Panc1 (cell line): ENCODE measurements at regions not wholly inside any gene's neighbourhood (a gene's known extent, or its start where the extent isn't known, plus 50 kb on each side); places are given as distances from the start of the nearest gene placed in this dataset.

Experiments used
- ATAC-seq: fragments of 200-7000 bp; cut with Tn5 transposase; 2 replicates; pipeline ENCODE4 v1.9.1; 2020; ENCODE audit warnings: mild to moderate bottlenecking, moderate library complexity
- BruUV-seq: library from RNA; stranded (reverse); fragments of 400-500 nt; replicated peaks from 2 replicates; lab custom pipeline; 2021; lab: Mats Ljungman, UMichigan
- CTCF ChIA-PET: fragments of 300-600 bp; sonication (Branson Sonifier 250); formaldehyde crosslinking; loops from one replicate; lab custom pipeline; 2022; ENCODE audit warnings: antibody characterized with exemption; lab: Charles Lee
- POLR2A ChIA-PET: fragments of 300-600 bp; sonication (Branson Sonifier 250); formaldehyde crosslinking; loops from one replicate; lab custom pipeline; 2022; ENCODE audit warnings: antibody characterized with exemption; lab: Charles Lee
- DNase-seq: peaks from one replicate; pipeline ENCODE4 v3.0.0-alpha.2; 2010; ENCODE audit warnings: low read depth, low spot score
- H3K27ac ChIP-seq: 2 replicates; pipeline ENCODE4 v1.5.1; 2011; ENCODE audit warnings: mild to moderate bottlenecking, low read length, inconsistent platforms
- H3K27me3 ChIP-seq: fragments of 200-500 bp; sonication (Bioruptor generic); 2 replicates; pipeline ENCODE4 v1.6.0; 2014; ENCODE audit warnings: low read length, inconsistent platforms; ENCODE audit not compliant: control insufficient read depth, insufficient read depth
- H3K36me3 ChIP-seq: fragments of 200-500 bp; sonication (Bioruptor generic); 2 replicates; pipeline ENCODE4 v1.5.1; 2014; ENCODE audit warnings: inconsistent platforms, mild to moderate bottlenecking, low read length, moderate library complexity; ENCODE audit not compliant: control insufficient read depth, insufficient read depth
- H3K4me1 ChIP-seq: 2 replicates; pipeline ENCODE4 v1.5.1; 2011; ENCODE audit warnings: inconsistent platforms, mild to moderate bottlenecking, low read length, moderate library complexity; ENCODE audit not compliant: control insufficient read depth, insufficient read depth
- H3K4me3 ChIP-seq, 2 experiments: 2 replicates each; pipeline ENCODE4 v1.5.1; 2011 to 2012; ENCODE audit warnings: low read depth in 2 of 2, low read length in 2 of 2, mild to moderate bottlenecking in 2 of 2, inconsistent platforms in 1 of 2, moderate library complexity in 1 of 2
- H3K9me3 ChIP-seq: fragments of 200-500 bp; sonication (Bioruptor generic); 2 replicates; pipeline ENCODE4 v1.5.1; 2014; ENCODE audit warnings: low read depth, mild to moderate bottlenecking, inconsistent platforms, low read length, moderate library complexity; ENCODE audit not compliant: control insufficient read depth, insufficient read depth
- POLR2AphosphoS5 ChIP-seq: IDR thresholded peaks from 2 replicates; pipeline ENCODE4 v1.6.1; 2012; ENCODE audit warnings: mild to moderate bottlenecking, low read depth, low read length, moderate library complexity
- SIN3A ChIP-seq: IDR thresholded peaks from 2 replicates; pipeline ENCODE4 v1.6.1; 2012; ENCODE audit warnings: low read depth, mild to moderate bottlenecking, low read length, moderate library complexity, borderline replicate concordance; ENCODE audit not compliant: insufficient read depth
- TCF7L2 ChIP-seq: IDR thresholded peaks from 2 replicates; pipeline ENCODE4 v1.6.1; 2011; ENCODE audit warnings: mild to moderate bottlenecking, low read depth, low read length, inconsistent platforms
- in situ Hi-C: cut with HindIII; loops from 2 replicates; pipeline ENCODE4 v1.10.0; 2016; ENCODE audit warnings: low sequenced_read_pairs, low pct_unique_long_range_greater_than_20kb
- intact Hi-C: fragments of 100-400 bp; cut with micrococcal nuclease; formaldehyde crosslinking; loops from one replicate; pipeline ENCODE4 v1.10.0; 2022; ENCODE audit not compliant: unreplicated experiment
- TF ChIP-seq, protein P1 (sequence below): fragments of 450-650 bp; IDR thresholded peaks from 2 replicates; pipeline ENCODE4 v1.5.1; 2017; ENCODE audit warnings: mild to moderate bottlenecking
- TF ChIP-seq, protein P2 (sequence below), 2 experiments: IDR thresholded peaks; 2 replicates each; pipeline ENCODE4 v1.6.1; 2011 to 2012; ENCODE audit warnings: low read depth in 2 of 2, control low read depth in 1 of 2, low read length in 1 of 2, mild to moderate bottlenecking in 1 of 2, moderate library complexity in 1 of 2; ENCODE audit not compliant: insufficient read depth in 1 of 2

DNA sequence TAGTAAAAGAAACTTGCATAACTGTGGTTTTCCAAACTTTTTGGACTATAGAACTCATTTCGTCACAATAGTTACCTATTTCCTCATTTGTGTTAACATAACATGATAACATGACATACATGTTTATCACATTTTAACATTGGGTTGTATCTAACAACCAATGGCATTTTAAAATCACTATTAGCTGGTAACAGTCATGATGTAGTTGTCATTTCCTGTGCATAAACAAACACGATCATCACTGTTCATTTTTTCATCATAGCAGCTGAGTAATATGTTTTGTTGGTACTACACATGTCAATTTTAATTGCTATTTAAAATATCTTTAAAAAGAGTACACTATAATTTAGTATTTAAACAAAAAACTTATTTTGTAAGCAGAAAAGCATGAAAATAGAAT lies 402.4 kb downstream of the SATB2 start:
- in situ Hi-C loops = no loop called here
- POLR2A ChIA-PET = no interaction called here
- CTCF ChIA-PET = no interaction called here

DNA sequence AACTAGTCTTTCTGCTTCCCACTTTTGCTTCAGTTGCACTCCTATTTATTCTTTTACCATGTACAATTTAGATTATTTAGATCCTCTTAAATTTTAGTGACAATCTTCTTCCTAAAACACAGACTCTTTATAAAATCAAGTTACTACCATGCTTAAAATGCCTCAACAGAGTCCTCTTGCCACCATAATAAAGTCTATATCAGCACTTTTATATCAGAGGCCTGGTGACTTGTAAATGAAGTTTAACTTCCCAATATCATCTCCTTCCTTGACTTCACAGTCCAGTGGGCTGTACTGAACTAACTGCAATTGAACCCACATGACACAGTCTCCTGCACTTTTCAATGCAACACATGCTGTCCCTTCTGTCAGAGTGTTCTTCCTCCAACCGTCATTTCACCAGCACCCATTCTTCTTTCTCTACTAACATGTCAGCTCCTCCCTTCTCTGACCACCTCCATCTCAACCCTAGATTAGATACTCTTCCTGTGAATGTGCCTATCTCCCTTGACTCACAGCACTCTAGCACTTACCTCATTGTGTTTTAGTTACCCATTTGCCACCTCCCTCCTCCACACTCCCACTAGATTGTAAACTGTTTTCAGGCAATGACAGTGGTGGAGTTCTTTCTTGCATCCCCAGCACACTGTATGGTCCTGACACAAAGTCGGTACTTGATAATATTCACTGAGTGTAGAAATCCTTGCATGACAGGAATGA lies 414.9 kb downstream of the SATB2 start:
- POLR2A ChIA-PET = no interaction called here
- no peak for DNase-seq
- BruUV-seq = no TSS peak

More for the DNA sequence above, 402.4 kb downstream of the SATB2 start:
- intact Hi-C loops = no loop called here
- no peak for DNase-seq
- TF ChIP-seq, protein P1, sequence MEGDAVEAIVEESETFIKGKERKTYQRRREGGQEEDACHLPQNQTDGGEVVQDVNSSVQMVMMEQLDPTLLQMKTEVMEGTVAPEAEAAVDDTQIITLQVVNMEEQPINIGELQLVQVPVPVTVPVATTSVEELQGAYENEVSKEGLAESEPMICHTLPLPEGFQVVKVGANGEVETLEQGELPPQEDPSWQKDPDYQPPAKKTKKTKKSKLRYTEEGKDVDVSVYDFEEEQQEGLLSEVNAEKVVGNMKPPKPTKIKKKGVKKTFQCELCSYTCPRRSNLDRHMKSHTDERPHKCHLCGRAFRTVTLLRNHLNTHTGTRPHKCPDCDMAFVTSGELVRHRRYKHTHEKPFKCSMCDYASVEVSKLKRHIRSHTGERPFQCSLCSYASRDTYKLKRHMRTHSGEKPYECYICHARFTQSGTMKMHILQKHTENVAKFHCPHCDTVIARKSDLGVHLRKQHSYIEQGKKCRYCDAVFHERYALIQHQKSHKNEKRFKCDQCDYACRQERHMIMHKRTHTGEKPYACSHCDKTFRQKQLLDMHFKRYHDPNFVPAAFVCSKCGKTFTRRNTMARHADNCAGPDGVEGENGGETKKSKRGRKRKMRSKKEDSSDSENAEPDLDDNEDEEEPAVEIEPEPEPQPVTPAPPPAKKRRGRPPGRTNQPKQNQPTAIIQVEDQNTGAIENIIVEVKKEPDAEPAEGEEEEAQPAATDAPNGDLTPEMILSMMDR = no peak
- TF ChIP-seq, protein P2, sequence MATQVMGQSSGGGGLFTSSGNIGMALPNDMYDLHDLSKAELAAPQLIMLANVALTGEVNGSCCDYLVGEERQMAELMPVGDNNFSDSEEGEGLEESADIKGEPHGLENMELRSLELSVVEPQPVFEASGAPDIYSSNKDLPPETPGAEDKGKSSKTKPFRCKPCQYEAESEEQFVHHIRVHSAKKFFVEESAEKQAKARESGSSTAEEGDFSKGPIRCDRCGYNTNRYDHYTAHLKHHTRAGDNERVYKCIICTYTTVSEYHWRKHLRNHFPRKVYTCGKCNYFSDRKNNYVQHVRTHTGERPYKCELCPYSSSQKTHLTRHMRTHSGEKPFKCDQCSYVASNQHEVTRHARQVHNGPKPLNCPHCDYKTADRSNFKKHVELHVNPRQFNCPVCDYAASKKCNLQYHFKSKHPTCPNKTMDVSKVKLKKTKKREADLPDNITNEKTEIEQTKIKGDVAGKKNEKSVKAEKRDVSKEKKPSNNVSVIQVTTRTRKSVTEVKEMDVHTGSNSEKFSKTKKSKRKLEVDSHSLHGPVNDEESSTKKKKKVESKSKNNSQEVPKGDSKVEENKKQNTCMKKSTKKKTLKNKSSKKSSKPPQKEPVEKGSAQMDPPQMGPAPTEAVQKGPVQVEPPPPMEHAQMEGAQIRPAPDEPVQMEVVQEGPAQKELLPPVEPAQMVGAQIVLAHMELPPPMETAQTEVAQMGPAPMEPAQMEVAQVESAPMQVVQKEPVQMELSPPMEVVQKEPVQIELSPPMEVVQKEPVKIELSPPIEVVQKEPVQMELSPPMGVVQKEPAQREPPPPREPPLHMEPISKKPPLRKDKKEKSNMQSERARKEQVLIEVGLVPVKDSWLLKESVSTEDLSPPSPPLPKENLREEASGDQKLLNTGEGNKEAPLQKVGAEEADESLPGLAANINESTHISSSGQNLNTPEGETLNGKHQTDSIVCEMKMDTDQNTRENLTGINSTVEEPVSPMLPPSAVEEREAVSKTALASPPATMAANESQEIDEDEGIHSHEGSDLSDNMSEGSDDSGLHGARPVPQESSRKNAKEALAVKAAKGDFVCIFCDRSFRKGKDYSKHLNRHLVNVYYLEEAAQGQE (IDR thresholded peaks at IDR 0.05; ENCODE audit: insufficient read depth in 1 of 2, low read depth in 2 of 2, low read length in 1 of 2) = no peak
- no peak for TF ChIP-seq POLR2AphosphoS5
- no peak for TF ChIP-seq SIN3A
- TF ChIP-seq TCF7L2 = no peak
- no peak for ATAC-seq
- no peak overlapping the region for H3K27ac ChIP-seq
- H3K4me3 ChIP-seq = no peak overlapping the region
- no peaks in the 10 kb centered on the region for H3K9me3 ChIP-seq
- H3K27me3 ChIP-seq = no peaks in the 10 kb centered on the region
- no TSS peak for BruUV-seq
- no peaks in the 10 kb centered on the region; the same call in 1 of the 2 replicates for H3K36me3 ChIP-seq
- no peaks in the 10 kb centered on the region for H3K4me1 ChIP-seq

More for the DNA sequence above, 414.9 kb downstream of the SATB2 start:
- no peak overlapping the region for H3K4me3 ChIP-seq
- no peaks in the 10 kb centered on the region for H3K4me1 ChIP-seq
- intact Hi-C loops (no loop called here), in situ Hi-C loops (no loop called here)
- no peak overlapping the region for H3K27ac ChIP-seq
- H3K27me3 ChIP-seq = no peaks in the 10 kb centered on the region
- no peaks in the 10 kb centered on the region for H3K36me3 ChIP-seq
- TF ChIP-seq TCF7L2 (no peak), POLR2AphosphoS5 (no peak), SIN3A (no peak)
- TF ChIP-seq, protein P1 = no peak
- TF ChIP-seq, protein P2 (IDR thresholded peaks at IDR 0.05; ENCODE audit: insufficient read depth in 1 of 2, low read depth in 2 of 2, low read length in 1 of 2) = no peak
- CTCF ChIA-PET = no interaction called here
- no peaks in the 10 kb centered on the region for H3K9me3 ChIP-seq
- no peak for ATAC-seq
